OCI-LY3 (cell line): ENCODE measurements at regions not wholly inside any gene's neighbourhood (a gene's known extent, or its start where the extent isn't known, plus 50 kb on each side); places are given as distances from the start of the nearest gene placed in this dataset.

Experiments
- H2AFZ ChIP-seq: fragments of 200-600, 300-600 bp; shearing (Covaris generic); 2 replicates; pipeline ENCODE4 v1.6.0; 2014; ENCODE audit warnings: antibody characterized with exemption, low read depth, low read length
- H3K27ac ChIP-seq: fragments of 200-600, 300-600 bp; sonication (generic); 2 replicates; pipeline ENCODE4 v1.5.1; 2014; ENCODE audit warnings: mild to moderate bottlenecking, low read length, moderate library complexity, mixed read lengths
- H3K27me3 ChIP-seq: fragments of 200-600, 300-600 bp; sonication (generic); 2 replicates; pipeline ENCODE4 v1.6.1; 2014; ENCODE audit warnings: low read depth, low read length, mixed read lengths
- H3K36me3 ChIP-seq: fragments of 200-600, 300-600 bp; sonication (generic); replicated peaks from 2 replicates; pipeline ENCODE3; 2014; ENCODE audit warnings: low read depth, low read length, mixed read lengths
- H3K4me1 ChIP-seq: fragments of 300-600, 200-600 bp; sonication (generic); 2 replicates; pipeline ENCODE4 v1.6.1; 2014; ENCODE audit warnings: low read length, mixed read lengths
- H3K4me2 ChIP-seq: fragments of 200-600, 300-600 bp; sonication (generic); 2 replicates; pipeline ENCODE4 v1.6.1; 2014; ENCODE audit warnings: low read length, mixed read lengths
- H3K4me3 ChIP-seq: fragments of 300-600, 200-600 bp; sonication (generic); 2 replicates; pipeline ENCODE4 v1.5.1; 2014; ENCODE audit warnings: antibody characterized with exemption, mild to moderate bottlenecking, low read length, moderate library complexity
- H3K79me2 ChIP-seq: fragments of 300-600, 200-600 bp; shearing (Covaris generic); 2 replicates; pipeline ENCODE4 v1.6.1; 2014; ENCODE audit warnings: mild to moderate bottlenecking, low read length, mixed read lengths
- H3K9ac ChIP-seq: fragments of 300-600, 200-600 bp; shearing (Covaris generic); 2 replicates; pipeline ENCODE4 v1.6.0; 2014; ENCODE audit warnings: mild to moderate bottlenecking, low read length, moderate library complexity
- H3K9me3 ChIP-seq: fragments of 200-600, 300-600 bp; shearing (Covaris generic); 2 replicates; pipeline ENCODE4 v1.6.1; 2014; ENCODE audit warnings: low read length, mixed read lengths; ENCODE audit not compliant: insufficient read depth
- H4K20me1 ChIP-seq: fragments of 200-600, 300-600 bp; sonication (generic); 2 replicates; pipeline ENCODE4 v1.6.1; 2016; ENCODE audit warnings: low read length, mixed read lengths; ENCODE audit not compliant: insufficient read depth
- CTCF ChIP-seq: fragments of 200-600, 300-600 bp; sonication (generic); IDR thresholded peaks from 2 replicates; pipeline ENCODE4 v1.5.1; 2014; ENCODE audit warnings: antibody characterized with exemption, low read length, low read depth
- EZH2phosphoT487 ChIP-seq: fragments of 200-600 bp; shearing (Covaris generic); IDR thresholded peaks from 2 replicates; pipeline ENCODE4 v1.6.1; 2018; ENCODE audit warnings: antibody characterized with exemption, mixed run types, low read depth

GRCh38 chr1:17967623-17968255 is 139.9 kb upstream of the IGSF21 start:
- Histone ChIP-seq H3K4me2 (no peak overlapping the region), H3K9me3 (no peaks in the 10 kb centered on the region), H3K4me1 (no peaks in the 10 kb centered on the region), H3K4me3 (no peak overlapping the region), H3K79me2 (no peaks in the 10 kb centered on the region), H3K27ac (no peak overlapping the region), H3K36me3 (no peaks in the 10 kb centered on the region), H3K9ac (no peak overlapping the region), H3K27me3 (no peaks in the 10 kb centered on the region), H4K20me1 (no peaks in the 10 kb centered on the region), H2AFZ (no peak overlapping the region)
- TF ChIP-seq CTCF (no peak), EZH2phosphoT487 (no peak)

GRCh38 chr1:17970757-17971156 is 136.8 kb upstream of the IGSF21 start:
- Histone ChIP-seq H3K4me1 (no peaks in the 10 kb centered on the region), H3K9me3 (no peaks in the 10 kb centered on the region), H3K27ac (no peak overlapping the region), H4K20me1 (no peaks in the 10 kb centered on the region), H3K36me3 (no peaks in the 10 kb centered on the region), H3K79me2 (no peaks in the 10 kb centered on the region), H2AFZ (no peak overlapping the region), H3K9ac (no peak overlapping the region), H3K4me2 (no peak overlapping the region), H3K4me3 (no peak overlapping the region), H3K27me3 (no peaks in the 10 kb centered on the region)
- TF ChIP-seq EZH2phosphoT487 (no peak), CTCF (no peak)

- H3K9ac ChIP-seq: no peak overlapping the region
- no peaks in the 10 kb centered on the region for H3K79me2 ChIP-seq
- no peaks in the 10 kb centered on the region for H3K36me3 ChIP-seq
- H2AFZ ChIP-seq: no peak overlapping the region
- no peaks in the 10 kb centered on the region for H4K20me1 ChIP-seq
- H3K9me3 ChIP-seq: no peaks in the 10 kb centered on the region
- no peak for TF ChIP-seq CTCF
- no peak for TF ChIP-seq EZH2phosphoT487
- no peaks in the 10 kb centered on the region for H3K4me1 ChIP-seq
- no peaks in the 10 kb centered on the region for H3K27me3 ChIP-seq
- H3K4me2 ChIP-seq: no peak overlapping the region
- no peak overlapping the region for H3K27ac ChIP-seq
- no peak overlapping the region for H3K4me3 ChIP-seq
These were observed 133.9 kb upstream of the IGSF21 start for GRCh38 chr1:17973694-17974093.

- H2AFZ ChIP-seq: no peak overlapping the region
- no peaks in the 10 kb centered on the region for H3K4me1 ChIP-seq
- no peak for TF ChIP-seq CTCF
- TF ChIP-seq EZH2phosphoT487: no peak
- no peaks in the 10 kb centered on the region for H3K79me2 ChIP-seq
- H3K36me3 ChIP-seq: no peaks in the 10 kb centered on the region
- no peak overlapping the region for H3K4me3 ChIP-seq
- H3K4me2 ChIP-seq: no peak overlapping the region
- H3K27ac ChIP-seq: no peak overlapping the region
- H3K9ac ChIP-seq: no peak overlapping the region
- H3K9me3 ChIP-seq: no peaks in the 10 kb centered on the region
- H4K20me1 ChIP-seq: no peaks in the 10 kb centered on the region
- no peaks in the 10 kb centered on the region for H3K27me3 ChIP-seq
These were observed 130.7 kb upstream of the IGSF21 start for GRCh38 chr1:17976854-17977253.
